Lower leg skin (tissue), 3 donors: ENCODE measurements at regions not wholly inside any gene's neighbourhood (a gene's known extent, or its start where the extent isn't known, plus 50 kb on each side); places are given as distances from the start of the nearest gene placed in this dataset.

ENCODE experiments used
- CTCF ChIP-seq, 3 donors: fragments of 450-650 bp; IDR thresholded peaks; one replicate each; pipeline ENCODE4 v1.5.1; 2016; ENCODE audit warnings: antibody characterized with exemption in 3 of 3, mild to moderate bottlenecking in 3 of 3, moderate library complexity in 2 of 3
- POLR2A ChIP-seq, 2 donors: fragments of 450-650 bp; IDR thresholded peaks; one replicate each; pipeline ENCODE4 v1.6.1; 2016 to 2017; ENCODE audit warnings: antibody characterized with exemption in 2 of 2, mild to moderate bottlenecking in 1 of 2, moderate library complexity in 1 of 2

- no peak for TF ChIP-seq CTCF (IDR thresholded peaks at IDR 0.05)
- no peak for TF ChIP-seq POLR2A (IDR thresholded peaks at IDR 0.05)
Observed at GRCh38 chr2:22683914-22684313, 701.1 kb upstream of the KLHL29 start.
